ENCODE measurements at regions not wholly inside any gene's neighbourhood (a gene's known extent, or its start where the extent isn't known, plus 50 kb on each side); places are given as distances from the start of the nearest gene placed in this dataset.

DNA sequence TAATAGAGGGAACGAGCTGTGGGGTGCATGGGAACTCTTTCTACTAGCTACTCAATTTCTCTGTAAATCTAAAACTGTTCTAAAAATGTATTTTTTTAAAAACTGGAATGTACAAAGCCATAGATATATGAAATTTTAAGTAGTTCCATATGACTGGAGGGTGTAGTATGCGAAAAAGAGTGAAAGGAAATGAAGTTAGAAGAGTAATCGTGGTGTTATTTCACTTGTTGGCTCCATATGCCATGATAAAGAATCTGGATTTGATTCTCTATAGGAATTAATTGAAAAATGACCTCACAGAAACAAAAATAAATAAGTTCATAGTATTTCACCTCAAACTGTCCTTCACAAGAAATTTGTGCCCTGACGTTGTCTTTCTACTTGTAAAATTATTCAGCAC is 500.2 kb downstream of the TENT5A start:
- TF ChIP-seq, protein P1, sequence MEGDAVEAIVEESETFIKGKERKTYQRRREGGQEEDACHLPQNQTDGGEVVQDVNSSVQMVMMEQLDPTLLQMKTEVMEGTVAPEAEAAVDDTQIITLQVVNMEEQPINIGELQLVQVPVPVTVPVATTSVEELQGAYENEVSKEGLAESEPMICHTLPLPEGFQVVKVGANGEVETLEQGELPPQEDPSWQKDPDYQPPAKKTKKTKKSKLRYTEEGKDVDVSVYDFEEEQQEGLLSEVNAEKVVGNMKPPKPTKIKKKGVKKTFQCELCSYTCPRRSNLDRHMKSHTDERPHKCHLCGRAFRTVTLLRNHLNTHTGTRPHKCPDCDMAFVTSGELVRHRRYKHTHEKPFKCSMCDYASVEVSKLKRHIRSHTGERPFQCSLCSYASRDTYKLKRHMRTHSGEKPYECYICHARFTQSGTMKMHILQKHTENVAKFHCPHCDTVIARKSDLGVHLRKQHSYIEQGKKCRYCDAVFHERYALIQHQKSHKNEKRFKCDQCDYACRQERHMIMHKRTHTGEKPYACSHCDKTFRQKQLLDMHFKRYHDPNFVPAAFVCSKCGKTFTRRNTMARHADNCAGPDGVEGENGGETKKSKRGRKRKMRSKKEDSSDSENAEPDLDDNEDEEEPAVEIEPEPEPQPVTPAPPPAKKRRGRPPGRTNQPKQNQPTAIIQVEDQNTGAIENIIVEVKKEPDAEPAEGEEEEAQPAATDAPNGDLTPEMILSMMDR (IDR thresholded peaks at IDR 0.05): no peak
- no peak for TF ChIP-seq POLR2A (IDR thresholded peaks at IDR 0.05)
